HEK293 (cell line): ENCODE measurements at regions not wholly inside any gene's neighbourhood (a gene's known extent, or its start where the extent isn't known, plus 50 kb on each side); places are given as distances from the start of the nearest gene placed in this dataset.

Experiments used
- CTCF ChIA-PET: fragments of 350-600 bp; formaldehyde crosslinking; extraction: SDS; loops from one replicate; lab custom pipeline; 2021; ENCODE audit warnings: antibody characterized with exemption; lab: Yijun Ruan, JAX
- POLR2A ChIA-PET: fragments of 300-600 bp; formaldehyde crosslinking; extraction: SDS; loops from one replicate; lab custom pipeline; 2020; ENCODE audit warnings: antibody characterized with exemption, inconsistent platforms; lab: Yijun Ruan, JAX
- H3K27ac ChIP-seq: fragments of 200-500 bp; sonication (Bioruptor generic); 2 replicates; pipeline ENCODE4 v1.5.1; 2014; ENCODE audit warnings: low read depth, low read length, control low read depth, inconsistent platforms; ENCODE audit errors: extremely low read depth
- H3K36me3 ChIP-seq, 2 experiments: fragments of 200-500 bp in 1 of 2; sonication (Bioruptor generic) in 1 of 2; 1 replicate in 1 of 2; 2 replicates in 1 of 2; pipeline ENCODE4 v1.5.1; 2014 to 2017; ENCODE audit warnings: inconsistent platforms in 2 of 2, low read length in 2 of 2; ENCODE audit not compliant: control insufficient read depth in 2 of 2, insufficient read depth in 1 of 2
- H3K4me1 ChIP-seq: fragments of 200-500 bp; sonication (Bioruptor generic); 2 replicates; pipeline ENCODE4 v1.5.1; 2014; ENCODE audit warnings: mild to moderate bottlenecking, low read length, inconsistent platforms; ENCODE audit not compliant: control insufficient read depth, insufficient read depth
- H3K4me3 ChIP-seq: 2 replicates; pipeline ENCODE4 v1.5.1; 2011; ENCODE audit warnings: low read depth, mild to moderate bottlenecking, control low read depth, low read length, moderate library complexity
- H3K9me3 ChIP-seq: fragments of 200-500 bp; sonication (Bioruptor generic); 2 replicates; pipeline ENCODE4 v1.5.1; 2014; ENCODE audit warnings: low read depth, low read length, inconsistent platforms; ENCODE audit not compliant: control insufficient read depth, insufficient read depth
- EGR2 ChIP-seq: fragments of 450-650 bp; formaldehyde crosslinking; IDR thresholded peaks from 2 replicates; pipeline ENCODE4 v1.5.1; 2016; ENCODE audit warnings: low read depth, missing biosample characterization, missing genetic modification characterization
- KLF10 ChIP-seq: fragments of 450-650 bp; IDR thresholded peaks from 2 replicates; pipeline ENCODE4 v1.5.1; 2018; ENCODE audit warnings: missing biosample characterization, mild to moderate bottlenecking, missing genetic modification characterization
- OSR2 ChIP-seq: fragments of 450-650 bp; formaldehyde crosslinking; IDR thresholded peaks from 2 replicates; pipeline ENCODE4 v1.5.1; 2016; ENCODE audit warnings: missing biosample characterization, missing genetic modification characterization
- SETDB1 ChIP-seq: IDR thresholded peaks from one replicate; pipeline ENCODE4 v1.6.1; 2017; ENCODE audit warnings: mild to moderate bottlenecking, low read length, moderate library complexity, mixed read lengths; ENCODE audit not compliant: insufficient read length
- TRIM28 ChIP-seq: IDR thresholded peaks from 2 replicates; pipeline ENCODE4 v1.6.1; 2011; ENCODE audit warnings: low read length, control low read depth, borderline replicate concordance
- WT1 ChIP-seq: fragments of 450-650 bp; formaldehyde crosslinking; IDR thresholded peaks from 2 replicates; pipeline ENCODE4 v1.5.1; 2016; ENCODE audit warnings: missing biosample characterization, missing genetic modification characterization
- ZBTB10 ChIP-seq: fragments of 450-650 bp; formaldehyde crosslinking; IDR thresholded peaks from 2 replicates; pipeline ENCODE4 v1.5.1; 2016; ENCODE audit warnings: missing biosample characterization, missing genetic modification characterization
- ZBTB44 ChIP-seq: fragments of 450-650 bp; IDR thresholded peaks from 2 replicates; pipeline ENCODE4 v1.5.1; 2018; ENCODE audit warnings: missing biosample characterization, mild to moderate bottlenecking, missing genetic modification characterization
- ZFHX2 ChIP-seq: fragments of 450-650 bp; formaldehyde crosslinking; conservative IDR thresholded peaks from 2 replicates; pipeline ENCODE4 v1.5.1; 2016; ENCODE audit warnings: missing biosample characterization, missing genetic modification characterization
- ZNF112 ChIP-seq: fragments of 450-650 bp; formaldehyde crosslinking; IDR thresholded peaks from 2 replicates; pipeline ENCODE4 v1.5.0; 2017; ENCODE audit warnings: missing biosample characterization, missing genetic modification characterization
- ZNF114 ChIP-seq: fragments of 450-650 bp; formaldehyde crosslinking; IDR thresholded peaks from 2 replicates; pipeline ENCODE4 v1.5.0; 2017; ENCODE audit warnings: missing biosample characterization, missing genetic modification characterization
- ZNF157 ChIP-seq: fragments of 450-650 bp; formaldehyde crosslinking; IDR thresholded peaks from 2 replicates; pipeline ENCODE4 v1.5.1; 2016; ENCODE audit warnings: missing biosample characterization, missing genetic modification characterization
- ZNF18 ChIP-seq: fragments of 450-650 bp; formaldehyde crosslinking; IDR thresholded peaks from 2 replicates; pipeline ENCODE4 v1.5.1; 2016; ENCODE audit warnings: missing biosample characterization, missing genetic modification characterization
- ZNF2 ChIP-seq: fragments of 450-650 bp; formaldehyde crosslinking; IDR thresholded peaks from 2 replicates; pipeline ENCODE4 v1.5.1; 2016; ENCODE audit warnings: missing biosample characterization, missing genetic modification characterization
- ZNF221 ChIP-seq: fragments of 450-650 bp; formaldehyde crosslinking; IDR thresholded peaks from 2 replicates; pipeline ENCODE4 v1.5.1; 2017; ENCODE audit warnings: missing biosample characterization, missing genetic modification characterization, borderline replicate concordance
- ZNF23 ChIP-seq: fragments of 450-650 bp; formaldehyde crosslinking; IDR thresholded peaks from 2 replicates; pipeline ENCODE4 v1.5.1; 2016; ENCODE audit warnings: missing biosample characterization, missing genetic modification characterization, borderline replicate concordance
- ZNF266 ChIP-seq: fragments of 450-650 bp; formaldehyde crosslinking; IDR thresholded peaks from 2 replicates; pipeline ENCODE4 v1.5.1; 2016; ENCODE audit warnings: missing biosample characterization, missing genetic modification characterization, low read depth
- ZNF324 ChIP-seq: fragments of 450-650 bp; formaldehyde crosslinking; IDR thresholded peaks from 2 replicates; pipeline ENCODE4 v1.5.1; 2016; ENCODE audit warnings: missing biosample characterization, missing genetic modification characterization
- ZNF404 ChIP-seq: fragments of 450-650 bp; formaldehyde crosslinking; IDR thresholded peaks from 2 replicates; pipeline ENCODE4 v1.5.1; 2017; ENCODE audit warnings: missing biosample characterization, missing genetic modification characterization
- ZNF423 ChIP-seq: fragments of 450-650 bp; formaldehyde crosslinking; IDR thresholded peaks from 2 replicates; pipeline ENCODE4 v1.5.1; 2016; ENCODE audit warnings: missing biosample characterization, missing genetic modification characterization
- ZNF521 ChIP-seq: fragments of 450-650 bp; formaldehyde crosslinking; IDR thresholded peaks from 2 replicates; pipeline ENCODE4 v1.5.1; 2017; ENCODE audit warnings: missing biosample characterization, mild to moderate bottlenecking, missing genetic modification characterization
- ZNF626 ChIP-seq: fragments of 450-650 bp; sonication (Bioruptor Pico); formaldehyde crosslinking; IDR thresholded peaks from 2 replicates; pipeline ENCODE4 v1.5.1; 2018; ENCODE audit warnings: missing biosample characterization, missing genetic modification characterization, inconsistent platforms
- ZNF704 ChIP-seq: fragments of 450-650 bp; formaldehyde crosslinking; IDR thresholded peaks from 2 replicates; pipeline ENCODE4 v1.5.1; 2016; ENCODE audit warnings: missing biosample characterization, missing genetic modification characterization
- ZNF777 ChIP-seq: fragments of 450-650 bp; formaldehyde crosslinking; IDR thresholded peaks from 2 replicates; pipeline ENCODE4 v1.5.1; 2017; ENCODE audit warnings: missing biosample characterization, missing genetic modification characterization, borderline replicate concordance
- ZNF843 ChIP-seq: fragments of 450-650 bp; formaldehyde crosslinking; IDR thresholded peaks from 2 replicates; pipeline ENCODE4 v1.5.1; 2016; ENCODE audit warnings: missing biosample characterization, missing genetic modification characterization

- no peak overlapping the region for H3K4me3 ChIP-seq
- H3K36me3 ChIP-seq = no peaks in the 10 kb centered on the region
- no peak for TF ChIP-seq ZNF777 (tag by site-specific recombination)
- no peak for TF ChIP-seq ZNF626 (tag by site-specific recombination)
- TF ChIP-seq ZNF2 (tag by site-specific recombination) = no peak
- no peak for TF ChIP-seq ZNF423 (tag by site-specific recombination)
- no peak for TF ChIP-seq WT1 (tag by site-specific recombination)
- TF ChIP-seq ZNF18 (tag by site-specific recombination) = no peak
- TF ChIP-seq KLF10 (tag by site-specific recombination) = no peak
- TF ChIP-seq ZNF23 (tag by site-specific recombination) = no peak
- TF ChIP-seq ZNF157 = no peak
- no peak for TF ChIP-seq ZNF843 (tag by site-specific recombination)
- no peak for TF ChIP-seq ZBTB44 (tag by site-specific recombination)
- ChIA-PET POLR2A (no interaction called here), CTCF (no interaction called here)
- H3K4me1 ChIP-seq = no peaks in the 10 kb centered on the region
- no peaks in the 10 kb centered on the region for H3K9me3 ChIP-seq
- H3K27ac ChIP-seq = no peak overlapping the region
Observed at GRCh38 chr13:84127597-84128128, 245.4 kb upstream of the SLITRK1 start.

GRCh38 chr13:84126671-84127171 lies 244.4 kb upstream of the SLITRK1 start:
- TF ChIP-seq ZFHX2 (tag by site-specific recombination) (no peak), ZNF404 (tag by site-specific recombination) (no peak), SETDB1 (peak; percentile 35), ZNF114 (no peak), ZNF324 (tag by site-specific recombination) (no peak), ZNF521 (tag by site-specific recombination) (no peak), TRIM28 (0 out of 2 replicates have a peak, but pooled peaks have one; percentile 57)
- TF ChIP-seq, all 188 proteins: peak for 2
- Histone ChIP-seq H3K36me3 (no peaks in the 10 kb centered on the region), H3K9me3 (no peaks in the 10 kb centered on the region), H3K27ac (no peak overlapping the region), H3K4me3 (no peak overlapping the region), H3K4me1 (no peaks in the 10 kb centered on the region)
- CTCF ChIA-PET = no interaction called here
- POLR2A ChIA-PET = no interaction called here

- Histone ChIP-seq H3K36me3 (no peaks in the 10 kb centered on the region), H3K4me3 (no peak overlapping the region), H3K4me1 (no peaks in the 10 kb centered on the region), H3K27ac (no peak overlapping the region), H3K9me3 (no peaks in the 10 kb centered on the region)
- POLR2A ChIA-PET = no interaction called here
- TF ChIP-seq ZNF266 (tag by site-specific recombination) (no peak), ZNF704 (tag by site-specific recombination) (no peak), ZBTB10 (tag by site-specific recombination) (no peak), OSR2 (tag by site-specific recombination) (no peak), EGR2 (tag by site-specific recombination) (no peak), ZNF221 (tag by site-specific recombination) (no peak), ZNF112 (tag by site-specific recombination) (no peak), ZNF324 (tag by site-specific recombination) (no peak), ZNF114 (no peak)
- CTCF ChIA-PET = no interaction called here
Observed at GRCh38 chr13:84121456-84121855, 239.2 kb upstream of the SLITRK1 start.
